Urothelium cell line (cell line): ENCODE measurements at regions not wholly inside any gene's neighbourhood (a gene's known extent, or its start where the extent isn't known, plus 50 kb on each side); places are given as distances from the start of the nearest gene placed in this dataset.

Experiments
- DNase-seq: peaks from one replicate; pipeline ENCODE4 v3.0.0; 2011; ENCODE audit warnings: low spot score, mixed read lengths
- FAIRE-seq: peaks from 2 replicates; lab custom pipeline; 2011; peaks lifted over from hg19 to GRCh38; lab: Jason Lieb, UNC

GRCh38 chr1:168958562-168959289, 147.8 kb upstream of the ATP1B1 start:
- DNase-seq (no peak), FAIRE-seq (no peak)

- DNase-seq, result no peak
- FAIRE-seq, result no peak
These were observed 147.1 kb upstream of the ATP1B1 start for GRCh38 chr1:168959382-168959781.

GRCh38 chr1:168960114-168960513, 146.4 kb upstream of the ATP1B1 start:
- FAIRE-seq (no peak), DNase-seq (no peak)

GRCh38 chr1:168960595-168960994, 145.9 kb upstream of the ATP1B1 start:
- no peak for FAIRE-seq
- DNase-seq, result peak; percentile 18

GRCh38 chr1:168963601-168964000, 142.9 kb upstream of the ATP1B1 start:
- FAIRE-seq (no peak), DNase-seq (no peak)

GRCh38 chr1:168964478-168964877, 142.0 kb upstream of the ATP1B1 start:
- no peak for DNase-seq
- FAIRE-seq, result no peak

- no peak for FAIRE-seq
- DNase-seq, result no peak
These were observed 140.3 kb upstream of the ATP1B1 start for GRCh38 chr1:168966217-168966616.

GRCh38 chr1:168966636-168967035, 139.9 kb upstream of the ATP1B1 start:
- DNase-seq, result no peak
- no peak for FAIRE-seq

- FAIRE-seq (no peak), DNase-seq (no peak)
These were observed 135.4 kb upstream of the ATP1B1 start for GRCh38 chr1:168970926-168971659.

- DNase-seq (no peak), FAIRE-seq (no peak)
These were observed 134.3 kb upstream of the ATP1B1 start for GRCh38 chr1:168972225-168972624.

GRCh38 chr1:168972887-168973286, 133.6 kb upstream of the ATP1B1 start:
- FAIRE-seq (no peak), DNase-seq (no peak)

- DNase-seq (no peak), FAIRE-seq (no peak)
These were observed 132.4 kb upstream of the ATP1B1 start for GRCh38 chr1:168974117-168974516.

GRCh38 chr1:168974611-168975010, 131.9 kb upstream of the ATP1B1 start:
- DNase-seq, result no peak

GRCh38 chr1:168976267-168976666, 130.2 kb upstream of the ATP1B1 start:
- FAIRE-seq (no peak), DNase-seq (no peak)

More at GRCh38 chr1:168974611-168975010, 131.9 kb upstream of the ATP1B1 start:
- FAIRE-seq, result no peak

GRCh38 chr1:168977618-168978017, 128.9 kb upstream of the ATP1B1 start:
- DNase-seq (no peak), FAIRE-seq (no peak)

- DNase-seq (no peak), FAIRE-seq (no peak)
These were observed 127.2 kb upstream of the ATP1B1 start for GRCh38 chr1:168979276-168979675.

GRCh38 chr1:168980180-168980579, 126.3 kb upstream of the ATP1B1 start:
- no peak for DNase-seq
- no peak for FAIRE-seq

GRCh38 chr1:168980656-168981055, 125.8 kb upstream of the ATP1B1 start:
- no peak for FAIRE-seq
- no peak for DNase-seq

- FAIRE-seq, result no peak
These were observed 123.7 kb upstream of the ATP1B1 start for GRCh38 chr1:168982778-168983177.

GRCh38 chr1:168987330-168987729, 119.2 kb upstream of the ATP1B1 start:
- no peak for FAIRE-seq

More at GRCh38 chr1:168982778-168983177, 123.7 kb upstream of the ATP1B1 start:
- no peak for DNase-seq

GRCh38 chr1:168987923-168988322, 118.6 kb upstream of the ATP1B1 start:
- FAIRE-seq, result no peak
- no peak for DNase-seq

More at GRCh38 chr1:168987330-168987729, 119.2 kb upstream of the ATP1B1 start:
- DNase-seq, result no peak

GRCh38 chr1:168989985-168990384, 116.5 kb upstream of the ATP1B1 start:
- FAIRE-seq (no peak), DNase-seq (no peak)
